Osteoblast (primary cell): ENCODE measurements at regions not wholly inside any gene's neighbourhood (a gene's known extent, or its start where the extent isn't known, plus 50 kb on each side); places are given as distances from the start of the nearest gene placed in this dataset.

Experiments used
- DNase-seq: peaks from one replicate; pipeline ENCODE4 v3.0.0; 2011; ENCODE audit warnings: low spot score, mixed read lengths; ENCODE audit not compliant: insufficient read length; ENCODE audit errors: missing footprints
- H2AFZ ChIP-seq: 2 replicates; pipeline ENCODE4 v1.6.0; 2011; ENCODE audit warnings: mild to moderate bottlenecking, low read length
- H3K27ac ChIP-seq: 2 replicates; pipeline ENCODE4 v1.5.1; 2011; ENCODE audit warnings: mild to moderate bottlenecking, low read depth, low read length, moderate library complexity
- H3K27me3 ChIP-seq: 2 replicates; pipeline ENCODE4 v1.6.0; 2012; ENCODE audit warnings: mild to moderate bottlenecking, control low read depth, inconsistent platforms, low read length, moderate library complexity; ENCODE audit not compliant: insufficient read depth
- H3K36me3 ChIP-seq: 2 replicates; pipeline ENCODE4 v1.5.1; 2011; ENCODE audit warnings: mild to moderate bottlenecking, low read length, control low read depth, moderate library complexity; ENCODE audit not compliant: insufficient read depth
- H3K4me1 ChIP-seq: 2 replicates; pipeline ENCODE4 v1.5.1; 2011; ENCODE audit warnings: mild to moderate bottlenecking, low read length, control low read depth, moderate library complexity; ENCODE audit not compliant: insufficient read depth
- H3K4me2 ChIP-seq: 2 replicates; pipeline ENCODE4 v1.6.0; 2011; ENCODE audit warnings: mild to moderate bottlenecking, low read length; ENCODE audit not compliant: insufficient read depth
- H3K4me3 ChIP-seq: fragments of 200-600 bp; sonication (generic); 3 replicates; pipeline ENCODE4 v1.5.1; 2012; ENCODE audit warnings: mild to moderate bottlenecking, low read length, inconsistent platforms; ENCODE audit not compliant: insufficient read depth
- H3K79me2 ChIP-seq: 2 replicates; pipeline ENCODE4 v1.6.0; 2012; ENCODE audit warnings: mild to moderate bottlenecking, low read length, control low read depth, inconsistent platforms; ENCODE audit not compliant: insufficient read depth
- H3K9me3 ChIP-seq: 2 replicates; pipeline ENCODE4 v1.5.1; 2011; ENCODE audit warnings: low read depth, low read length, control low read depth
- H4K20me1 ChIP-seq: 2 replicates; pipeline ENCODE4 v1.6.0; 2012; ENCODE audit warnings: mild to moderate bottlenecking, low read length, control low read depth; ENCODE audit not compliant: insufficient read depth
- TF ChIP-seq, protein P1 (sequence below): IDR thresholded peaks from 2 replicates; pipeline ENCODE4 v1.5.1; 2011; ENCODE audit warnings: mild to moderate bottlenecking, low read depth, low read length, moderate library complexity; ENCODE audit errors: extremely low read depth

DNA sequence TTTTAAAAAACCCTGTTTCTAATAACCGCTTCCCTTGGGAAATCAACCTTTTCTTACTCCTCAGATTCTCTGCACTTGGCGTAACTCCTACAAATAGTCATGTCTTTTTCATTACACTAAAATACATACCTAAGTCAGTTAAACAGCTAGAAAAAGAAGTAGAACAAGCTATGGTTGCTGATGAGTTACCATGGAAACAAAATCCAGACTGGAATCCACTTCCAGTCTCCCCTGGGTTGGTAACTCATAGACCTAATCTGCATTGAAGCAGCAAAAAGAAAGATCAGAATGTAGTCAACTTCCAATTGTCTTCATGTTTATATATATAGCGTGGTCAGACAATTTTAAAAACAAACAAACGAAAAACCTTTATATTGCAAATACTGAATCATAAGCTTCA is 260.8 kb upstream of the LRRN1 start:
- Histone ChIP-seq H3K27me3 (no peaks in the 10 kb centered on the region), H2AFZ (no peak overlapping the region), H3K4me2 (no peak overlapping the region), H3K27ac (no peak overlapping the region), H4K20me1 (no peaks in the 10 kb centered on the region), H3K4me1 (no peaks in the 10 kb centered on the region), H3K36me3 (no peaks in the 10 kb centered on the region), H3K4me3 (no peak overlapping the region), H3K9me3 (peaks cover 3% of the 10 kb centered on the region), H3K79me2 (no peaks in the 10 kb centered on the region)
- TF ChIP-seq, protein P1, sequence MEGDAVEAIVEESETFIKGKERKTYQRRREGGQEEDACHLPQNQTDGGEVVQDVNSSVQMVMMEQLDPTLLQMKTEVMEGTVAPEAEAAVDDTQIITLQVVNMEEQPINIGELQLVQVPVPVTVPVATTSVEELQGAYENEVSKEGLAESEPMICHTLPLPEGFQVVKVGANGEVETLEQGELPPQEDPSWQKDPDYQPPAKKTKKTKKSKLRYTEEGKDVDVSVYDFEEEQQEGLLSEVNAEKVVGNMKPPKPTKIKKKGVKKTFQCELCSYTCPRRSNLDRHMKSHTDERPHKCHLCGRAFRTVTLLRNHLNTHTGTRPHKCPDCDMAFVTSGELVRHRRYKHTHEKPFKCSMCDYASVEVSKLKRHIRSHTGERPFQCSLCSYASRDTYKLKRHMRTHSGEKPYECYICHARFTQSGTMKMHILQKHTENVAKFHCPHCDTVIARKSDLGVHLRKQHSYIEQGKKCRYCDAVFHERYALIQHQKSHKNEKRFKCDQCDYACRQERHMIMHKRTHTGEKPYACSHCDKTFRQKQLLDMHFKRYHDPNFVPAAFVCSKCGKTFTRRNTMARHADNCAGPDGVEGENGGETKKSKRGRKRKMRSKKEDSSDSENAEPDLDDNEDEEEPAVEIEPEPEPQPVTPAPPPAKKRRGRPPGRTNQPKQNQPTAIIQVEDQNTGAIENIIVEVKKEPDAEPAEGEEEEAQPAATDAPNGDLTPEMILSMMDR = no peak
- no peak for DNase-seq

GRCh38 chr3:3532508-3532907 is 266.7 kb upstream of the LRRN1 start:
- no peaks in the 10 kb centered on the region for H3K4me1 ChIP-seq
- no peaks in the 10 kb centered on the region for H4K20me1 ChIP-seq
- H2AFZ ChIP-seq = no peak overlapping the region
- no peak overlapping the region for H3K4me3 ChIP-seq
- no peak overlapping the region for H3K27ac ChIP-seq
- H3K9me3 ChIP-seq = peaks cover 2% of the 10 kb centered on the region
- H3K36me3 ChIP-seq = no peaks in the 10 kb centered on the region
- no peaks in the 10 kb centered on the region for H3K27me3 ChIP-seq
- no peak for DNase-seq
- H3K4me2 ChIP-seq = no peak overlapping the region
- no peaks in the 10 kb centered on the region for H3K79me2 ChIP-seq
- TF ChIP-seq, protein P1 = no peak

DNA sequence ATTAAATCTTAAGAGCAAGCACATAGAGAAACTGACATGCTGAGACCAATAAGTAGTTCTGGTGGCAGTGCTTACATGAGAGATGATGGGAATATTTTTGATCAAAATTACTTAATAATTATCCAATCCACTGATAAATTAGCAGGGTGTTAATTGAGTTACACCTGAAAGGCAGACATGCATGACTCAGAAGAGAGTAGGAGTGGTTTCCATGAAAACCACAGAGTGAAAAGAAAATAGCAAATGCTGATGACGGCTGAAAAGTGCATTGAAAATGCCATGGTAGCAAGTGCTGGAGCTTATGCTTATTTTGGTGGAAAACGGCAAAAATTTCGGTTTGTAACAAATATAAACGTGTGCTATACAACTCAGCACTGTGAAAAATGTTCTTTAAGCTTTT is 267.8 kb upstream of the LRRN1 start:
- H4K20me1 ChIP-seq = no peaks in the 10 kb centered on the region
- H3K27me3 ChIP-seq = no peaks in the 10 kb centered on the region
- no peak for DNase-seq
- H3K27ac ChIP-seq = no peak overlapping the region
- H3K36me3 ChIP-seq = no peaks in the 10 kb centered on the region
- H3K9me3 ChIP-seq = peaks cover 2% of the 10 kb centered on the region
- TF ChIP-seq, protein P1 = no peak
- no peak overlapping the region for H3K4me3 ChIP-seq
- H3K79me2 ChIP-seq = no peaks in the 10 kb centered on the region
- no peaks in the 10 kb centered on the region for H3K4me1 ChIP-seq
- no peak overlapping the region for H3K4me2 ChIP-seq
- H2AFZ ChIP-seq = no peak overlapping the region

DNA sequence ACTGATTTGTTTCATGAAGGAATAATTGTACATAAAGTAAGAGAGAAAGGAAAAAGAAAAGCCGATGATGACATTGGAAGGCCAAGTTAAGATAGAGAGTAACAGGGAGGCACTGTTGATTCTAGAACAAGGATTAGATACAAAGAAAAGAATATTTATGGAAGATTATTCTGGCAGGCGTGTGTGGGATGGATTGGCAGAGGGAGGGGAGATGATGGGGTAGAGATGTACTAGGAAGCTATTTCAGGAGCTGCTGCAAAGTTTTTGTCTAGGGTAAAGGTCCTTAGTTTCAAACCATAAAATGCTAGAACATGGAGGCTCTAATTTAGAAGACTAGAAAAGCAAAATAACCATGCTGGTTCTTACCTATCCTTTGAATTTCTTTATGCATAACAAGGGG is 280.0 kb upstream of the LRRN1 start:
- no peaks in the 10 kb centered on the region for H3K27me3 ChIP-seq
- TF ChIP-seq, protein P1 = no peak
- H3K79me2 ChIP-seq = no peaks in the 10 kb centered on the region
- no peaks in the 10 kb centered on the region for H4K20me1 ChIP-seq
- DNase-seq = no peak
- H2AFZ ChIP-seq = no peak overlapping the region
- no peaks in the 10 kb centered on the region for H3K36me3 ChIP-seq
- no peak overlapping the region for H3K4me3 ChIP-seq
- peaks cover 4% of the 10 kb centered on the region for H3K9me3 ChIP-seq
- H3K4me1 ChIP-seq = no peaks in the 10 kb centered on the region
- H3K27ac ChIP-seq = no peak overlapping the region
- H3K4me2 ChIP-seq = no peak overlapping the region
